PC-9 (cell line): ENCODE measurements at regions not wholly inside any gene's neighbourhood (a gene's known extent, or its start where the extent isn't known, plus 50 kb on each side); places are given as distances from the start of the nearest gene placed in this dataset.

Experiments used
- BruUV-seq: library from RNA; stranded (reverse); fragments of 400-500 nt; replicated peaks from 2 replicates; lab custom pipeline; 2021; lab: Mats Ljungman, UMichigan
- CTCF ChIA-PET: fragments of 300-600 bp; sonication (Branson Sonifier 250); formaldehyde crosslinking; loops from one replicate; lab custom pipeline; 2022; ENCODE audit warnings: antibody characterized with exemption; lab: Charles Lee
- POLR2A ChIA-PET: fragments of 300-600 bp; sonication (Branson Sonifier 250); formaldehyde crosslinking; loops from one replicate; lab custom pipeline; 2022; ENCODE audit warnings: antibody characterized with exemption; ENCODE audit not compliant: unreplicated experiment; lab: Charles Lee
- DNase-seq, 2 experiments: peaks; one replicate each; pipeline versions ENCODE4 v3.0.0 to v3.0.0-alpha.2; 2015 to 2022; ENCODE audit warnings: mixed read lengths in 1 of 2
- H2AFZ ChIP-seq: fragments of 200-600 bp; sonication (generic); 2 replicates; pipeline ENCODE4 v1.8.1; 2017; ENCODE audit warnings: antibody characterized with exemption
- H3F3A ChIP-seq: fragments of 200-600 bp; sonication (generic); 2 replicates; pipeline ENCODE4 v1.8.1; 2017; ENCODE audit warnings: antibody characterized with exemption, mild to moderate bottlenecking, low read depth; ENCODE audit not compliant: insufficient read depth
- H3K27ac ChIP-seq: fragments of 200-600 bp; sonication (generic); 2 replicates; pipeline ENCODE4 v1.6.1; 2016; ENCODE audit warnings: mixed run types
- H3K27me3 ChIP-seq: fragments of 200-600 bp; sonication (generic); 2 replicates; pipeline ENCODE4 v1.6.1; 2016; ENCODE audit warnings: low read depth, mixed run types; ENCODE audit not compliant: insufficient read depth
- H3K36me3 ChIP-seq: fragments of 200-600 bp; sonication (generic); 2 replicates; pipeline ENCODE4 v1.6.1; 2016; ENCODE audit warnings: low read depth, mixed run types
- H3K4me1 ChIP-seq: fragments of 200-600 bp; sonication (generic); replicated peaks from 2 replicates; pipeline ENCODE4 v1.6.1; 2016; ENCODE audit warnings: mixed run types; ENCODE audit not compliant: insufficient read depth
- H3K4me2 ChIP-seq: fragments of 200-600 bp; sonication (generic); 2 replicates; pipeline ENCODE4 v1.6.1; 2017; ENCODE audit warnings: mixed run types
- H3K4me3 ChIP-seq: fragments of 200-600 bp; sonication (generic); 2 replicates; pipeline ENCODE4 v1.6.1; 2016; ENCODE audit warnings: mixed run types
- H3K79me2 ChIP-seq: fragments of 200-600 bp; sonication (generic); 2 replicates; pipeline ENCODE4 v1.6.1; 2017; ENCODE audit warnings: low read depth, mixed run types
- H3K9me2 ChIP-seq: fragments of 200-600 bp; sonication (generic); 2 replicates; pipeline ENCODE4 v1.8.1; 2017; ENCODE audit warnings: mild to moderate bottlenecking; ENCODE audit not compliant: insufficient read depth
- H3K9me3 ChIP-seq: fragments of 200-600 bp; sonication (generic); 2 replicates; pipeline ENCODE4 v1.8.1; 2016; ENCODE audit warnings: low read depth; ENCODE audit not compliant: insufficient read depth
- H4K20me1 ChIP-seq: fragments of 200-600 bp; sonication (generic); 2 replicates; pipeline ENCODE4 v1.8.1; 2017; ENCODE audit not compliant: insufficient read depth
- EZH2 ChIP-seq: fragments of 200-600 bp; sonication (generic); IDR thresholded peaks from 2 replicates; pipeline ENCODE4 v1.8.0; 2017; ENCODE audit warnings: antibody characterized with exemption, low read depth
- intact Hi-C: fragments of 100-400 bp; cut with micrococcal nuclease; formaldehyde crosslinking; loops from one replicate; pipeline ENCODE4 v1.10.0; 2022; ENCODE audit not compliant: unreplicated experiment
- TF ChIP-seq, protein P1 (sequence below): fragments of 200-600 bp; sonication (generic); conservative IDR thresholded peaks from 2 replicates; pipeline ENCODE4 v1.6.1; 2017; ENCODE audit warnings: mixed run types, antibody characterized with exemption, mild to moderate bottlenecking, moderate library complexity

DNA sequence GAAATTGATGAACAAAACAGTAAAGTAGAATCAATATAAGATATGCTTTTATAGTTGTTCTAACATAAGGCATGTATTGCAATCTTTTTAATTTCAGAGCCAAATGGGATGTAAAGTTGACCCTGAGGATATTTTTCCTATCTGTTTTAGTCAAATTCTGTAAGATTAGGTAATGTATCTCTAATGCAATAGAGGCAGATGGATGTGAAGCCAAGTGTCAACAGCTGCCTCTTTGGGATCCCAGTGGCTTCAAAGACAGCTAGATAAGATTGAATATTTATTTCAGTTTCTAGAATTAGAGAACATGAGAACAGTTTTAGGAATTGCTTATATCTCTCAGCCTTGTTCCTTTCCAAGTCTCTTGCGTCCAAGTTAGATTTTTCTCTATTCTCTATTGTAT is 208.3 kb downstream of the DNAJB9 start:
- DNase-seq = no peak
- H3K9me2 ChIP-seq = no peaks in the 10 kb centered on the region; the same call in 1 of the 2 replicates
- H3K79me2 ChIP-seq = no peaks in the 10 kb centered on the region
- H3K4me3 ChIP-seq = no peak overlapping the region
- H3K36me3 ChIP-seq = no peaks in the 10 kb centered on the region
- H3K4me1 ChIP-seq = no peaks in the 10 kb centered on the region
- no peak for TF ChIP-seq EZH2
- TF ChIP-seq, protein P1, sequence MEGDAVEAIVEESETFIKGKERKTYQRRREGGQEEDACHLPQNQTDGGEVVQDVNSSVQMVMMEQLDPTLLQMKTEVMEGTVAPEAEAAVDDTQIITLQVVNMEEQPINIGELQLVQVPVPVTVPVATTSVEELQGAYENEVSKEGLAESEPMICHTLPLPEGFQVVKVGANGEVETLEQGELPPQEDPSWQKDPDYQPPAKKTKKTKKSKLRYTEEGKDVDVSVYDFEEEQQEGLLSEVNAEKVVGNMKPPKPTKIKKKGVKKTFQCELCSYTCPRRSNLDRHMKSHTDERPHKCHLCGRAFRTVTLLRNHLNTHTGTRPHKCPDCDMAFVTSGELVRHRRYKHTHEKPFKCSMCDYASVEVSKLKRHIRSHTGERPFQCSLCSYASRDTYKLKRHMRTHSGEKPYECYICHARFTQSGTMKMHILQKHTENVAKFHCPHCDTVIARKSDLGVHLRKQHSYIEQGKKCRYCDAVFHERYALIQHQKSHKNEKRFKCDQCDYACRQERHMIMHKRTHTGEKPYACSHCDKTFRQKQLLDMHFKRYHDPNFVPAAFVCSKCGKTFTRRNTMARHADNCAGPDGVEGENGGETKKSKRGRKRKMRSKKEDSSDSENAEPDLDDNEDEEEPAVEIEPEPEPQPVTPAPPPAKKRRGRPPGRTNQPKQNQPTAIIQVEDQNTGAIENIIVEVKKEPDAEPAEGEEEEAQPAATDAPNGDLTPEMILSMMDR = no peak
- no peaks in the 10 kb centered on the region for H4K20me1 ChIP-seq
- H2AFZ ChIP-seq = no peak overlapping the region
- no peaks in the 10 kb centered on the region for H3K27me3 ChIP-seq
- BruUV-seq = no TSS peak
- POLR2A ChIA-PET = no interaction called here
- H3K4me2 ChIP-seq = no peak overlapping the region
- CTCF ChIA-PET = no interaction called here
- H3K9me3 ChIP-seq = no peaks in the 10 kb centered on the region
- no peaks in the 10 kb centered on the region for H3F3A ChIP-seq
- intact Hi-C loops = no loop called here
- H3K27ac ChIP-seq = no peak overlapping the region

DNA sequence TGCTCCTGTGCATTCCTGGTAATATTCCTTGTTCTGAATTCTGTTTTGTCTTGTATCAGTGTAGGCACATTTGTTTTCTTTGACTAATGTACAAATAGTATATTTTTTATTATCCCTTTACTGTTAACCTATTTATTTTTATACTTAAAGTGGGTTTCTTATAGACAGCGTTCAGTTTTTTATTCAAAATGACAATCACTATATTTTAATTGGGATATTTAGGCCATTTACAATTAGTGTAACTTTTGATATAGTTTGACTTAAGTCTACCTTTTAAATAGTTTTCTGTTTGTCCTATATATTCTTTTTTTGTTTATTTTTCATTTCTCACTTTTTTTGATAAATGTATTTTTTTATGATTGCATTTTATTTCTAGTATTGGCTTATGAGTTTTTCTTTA is 219.8 kb downstream of the DNAJB9 start:
- H3K4me3 ChIP-seq = no peak overlapping the region
- intact Hi-C loops = no loop called here
- H3K9me2 ChIP-seq = no peaks in the 10 kb centered on the region
- POLR2A ChIA-PET = no interaction called here
- no peaks in the 10 kb centered on the region for H3F3A ChIP-seq
- H3K4me2 ChIP-seq = no peak overlapping the region
- no TSS peak for BruUV-seq
- TF ChIP-seq EZH2 = no peak
- TF ChIP-seq, protein P1 = no peak
- no peak for DNase-seq
- H3K79me2 ChIP-seq = no peaks in the 10 kb centered on the region
- H3K27me3 ChIP-seq = no peaks in the 10 kb centered on the region
- no peaks in the 10 kb centered on the region for H3K4me1 ChIP-seq
- CTCF ChIA-PET = no interaction called here
- H3K36me3 ChIP-seq = no peaks in the 10 kb centered on the region
- no peaks in the 10 kb centered on the region for H4K20me1 ChIP-seq
- H2AFZ ChIP-seq = no peak overlapping the region
- no peak overlapping the region for H3K27ac ChIP-seq
- H3K9me3 ChIP-seq = no peaks in the 10 kb centered on the region

DNA sequence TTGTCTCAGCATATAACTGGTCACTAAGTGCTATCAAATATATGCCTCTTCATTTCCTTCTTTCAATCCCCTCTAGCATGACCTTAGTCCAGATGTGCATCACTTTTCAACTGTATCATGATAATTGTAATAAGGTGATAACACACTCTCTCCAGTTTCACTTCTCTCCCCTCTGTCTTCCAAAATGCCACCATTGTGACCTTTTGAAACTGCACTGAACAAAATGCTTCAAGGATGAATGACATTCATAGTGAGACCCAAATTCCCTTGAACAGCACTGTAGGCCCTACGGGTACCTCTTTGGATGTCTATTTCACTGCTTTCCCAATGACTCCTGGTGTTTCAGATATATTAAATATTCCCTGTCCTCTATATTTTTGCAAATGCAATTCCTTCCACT is 224.8 kb downstream of the DNAJB9 start:
- H2AFZ ChIP-seq = no peak overlapping the region
- CTCF ChIA-PET = no interaction called here
- H3K27me3 ChIP-seq = no peaks in the 10 kb centered on the region
- H3K79me2 ChIP-seq = no peaks in the 10 kb centered on the region
- POLR2A ChIA-PET = no interaction called here
- no peak overlapping the region for H3K4me3 ChIP-seq
- no peak for DNase-seq
- H3K36me3 ChIP-seq = no peaks in the 10 kb centered on the region
- H3K4me2 ChIP-seq = no peak overlapping the region
- no peaks in the 10 kb centered on the region for H3K9me3 ChIP-seq
- H3F3A ChIP-seq = no peaks in the 10 kb centered on the region
- H3K27ac ChIP-seq = no peak overlapping the region
- intact Hi-C loops = no loop called here
- H3K4me1 ChIP-seq = no peaks in the 10 kb centered on the region
- TF ChIP-seq, protein P1 = no peak
- TF ChIP-seq EZH2 = no peak
- no TSS peak for BruUV-seq
- no peaks in the 10 kb centered on the region for H4K20me1 ChIP-seq
- no peaks in the 10 kb centered on the region for H3K9me2 ChIP-seq
